ENCODE measurements at regions not wholly inside any gene's neighbourhood (a gene's known extent, or its start where the extent isn't known, plus 50 kb on each side); places are given as distances from the start of the nearest gene placed in this dataset.

DNA sequence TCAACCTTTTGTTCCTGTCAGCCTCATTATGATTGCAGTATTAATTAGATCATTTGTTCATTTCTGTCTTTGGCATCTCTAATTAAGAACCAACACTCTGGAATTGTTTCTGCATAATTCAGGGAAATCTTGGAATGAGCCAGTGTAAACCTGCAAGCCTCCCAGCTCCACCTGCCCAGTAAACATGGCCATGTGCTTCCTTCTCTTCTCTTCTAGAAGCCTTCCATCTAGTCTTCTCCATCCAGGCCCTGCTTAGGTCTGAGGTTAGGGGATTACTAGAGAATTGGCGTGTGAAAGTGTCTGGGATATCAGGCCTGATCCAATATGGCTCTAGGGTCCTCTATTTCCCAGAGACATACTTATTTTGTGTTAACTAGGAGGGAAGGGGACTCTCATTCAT, 528.0 kb downstream of the AACS start:
- DNase-seq, result no peak
- Histone ChIP-seq H3K9me3 (ENCODE audit: insufficient read depth, low read depth) (no peaks in the 10 kb centered on the region), H3K79me2 (ENCODE audit: low read depth) (no peaks in the 10 kb centered on the region), H4K20me1 (ENCODE audit: insufficient read depth) (no peaks in the 10 kb centered on the region), H3K27me3 (ENCODE audit: insufficient read depth, low read depth) (peaks cover 4% of the 10 kb centered on the region; the same call in 1 of the 2 replicates), H2AFZ (no peak overlapping the region), H3K4me3 (no peak overlapping the region), H3K36me3 (ENCODE audit: low read depth) (no peaks in the 10 kb centered on the region), H3F3A (ENCODE audit: insufficient read depth, low read depth) (no peaks in the 10 kb centered on the region), H3K4me2 (no peak overlapping the region), H3K9me2 (ENCODE audit: insufficient read depth) (no peaks in the 10 kb centered on the region), H3K4me1 (replicated peaks; ENCODE audit: insufficient read depth) (no peaks in the 10 kb centered on the region), H3K27ac (no peak overlapping the region)
- POLR2A ChIA-PET (ENCODE audit: unreplicated experiment), result no interaction called here
- TF ChIP-seq CTCF (conservative IDR thresholded peaks at IDR 0.05) (no peak), EZH2 (IDR thresholded peaks at IDR 0.05; ENCODE audit: low read depth) (no peak)
- intact Hi-C loops (cut with micrococcal nuclease; ENCODE audit: unreplicated experiment), result no loop called here
- BruUV-seq (replicated peaks), result no TSS peak
- CTCF ChIA-PET, result no interaction called here

GRCh38 chr12:125604976-125605375, 539.7 kb downstream of the AACS start:
- Histone ChIP-seq H4K20me1 (ENCODE audit: insufficient read depth) (no peaks in the 10 kb centered on the region), H3K36me3 (ENCODE audit: low read depth) (no peaks in the 10 kb centered on the region), H3K79me2 (ENCODE audit: low read depth) (no peaks in the 10 kb centered on the region), H3K4me2 (no peak overlapping the region), H3K4me1 (replicated peaks; ENCODE audit: insufficient read depth) (no peaks in the 10 kb centered on the region), H3K27me3 (ENCODE audit: insufficient read depth, low read depth) (no peaks in the 10 kb centered on the region), H3F3A (ENCODE audit: insufficient read depth, low read depth) (no peaks in the 10 kb centered on the region), H3K27ac (no peak overlapping the region), H3K9me2 (ENCODE audit: insufficient read depth) (no peaks in the 10 kb centered on the region), H3K9me3 (ENCODE audit: insufficient read depth, low read depth) (no peaks in the 10 kb centered on the region), H3K4me3 (no peak overlapping the region), H2AFZ (no peak overlapping the region)
- TF ChIP-seq EZH2 (IDR thresholded peaks at IDR 0.05; ENCODE audit: low read depth), result no peak
- TF ChIP-seq CTCF (conservative IDR thresholded peaks at IDR 0.05), result no peak
- ChIA-PET POLR2A (ENCODE audit: unreplicated experiment) (no interaction called here), CTCF (no interaction called here)
- no TSS peak for BruUV-seq (replicated peaks)
- intact Hi-C loops (cut with micrococcal nuclease; ENCODE audit: unreplicated experiment), result no loop called here
- no peak for DNase-seq

- Histone ChIP-seq H4K20me1 (ENCODE audit: insufficient read depth) (no peaks in the 10 kb centered on the region), H3K4me1 (replicated peaks; ENCODE audit: insufficient read depth) (no peaks in the 10 kb centered on the region), H3K9me2 (ENCODE audit: insufficient read depth) (no peaks in the 10 kb centered on the region), H3K27me3 (ENCODE audit: insufficient read depth, low read depth) (no peaks in the 10 kb centered on the region), H3K4me3 (no peak overlapping the region), H2AFZ (no peak overlapping the region), H3F3A (ENCODE audit: insufficient read depth, low read depth) (no peaks in the 10 kb centered on the region), H3K9me3 (ENCODE audit: insufficient read depth, low read depth) (no peaks in the 10 kb centered on the region), H3K79me2 (ENCODE audit: low read depth) (no peaks in the 10 kb centered on the region), H3K27ac (no peak overlapping the region), H3K4me2 (no peak overlapping the region), H3K36me3 (ENCODE audit: low read depth) (no peaks in the 10 kb centered on the region)
- BruUV-seq (replicated peaks), result no TSS peak
- intact Hi-C loops (cut with micrococcal nuclease; ENCODE audit: unreplicated experiment), result no loop called here
- TF ChIP-seq EZH2 (IDR thresholded peaks at IDR 0.05; ENCODE audit: low read depth) (no peak), CTCF (conservative IDR thresholded peaks at IDR 0.05) (no peak)
- no peak for DNase-seq
- ChIA-PET CTCF (no interaction called here), POLR2A (ENCODE audit: unreplicated experiment) (no interaction called here)
Measured at GRCh38 chr12:125606312-125606711, 541.1 kb downstream of the AACS start.
